ENCODE measurements at regions not wholly inside any gene's neighbourhood (a gene's known extent, or its start where the extent isn't known, plus 50 kb on each side); places are given as distances from the start of the nearest gene placed in this dataset.
"Not testable (repeated sequence)": the region's sequence is repeated elsewhere in the genome, so short reads cannot be mapped to it uniquely, and the experiment has no call there.

- DNase-seq, result no peak
These were observed 873.5 kb upstream of the ATXN8OS start for GRCh38 chr13:69234171-69234570.

GRCh38 chr13:69226427-69226826 lies 881.2 kb upstream of the ATXN8OS start:
- no peak for DNase-seq

- not testable (repeated sequence) for DNase-seq
These were observed 885.8 kb upstream of the ATXN8OS start for GRCh38 chr13:69221633-69222498.

- no peak for DNase-seq
These were observed 894.2 kb upstream of the ATXN8OS start for GRCh38 chr13:69213396-69213795.

- DNase-seq, result no peak
These were observed 903.0 kb upstream of the ATXN8OS start for GRCh38 chr13:69204620-69205019.

- no peak for DNase-seq
These were observed 904.6 kb upstream of the ATXN8OS start for GRCh38 chr13:69202996-69203395.

GRCh38 chr13:69199664-69200063 lies 908.0 kb upstream of the ATXN8OS start:
- DNase-seq, result no peak

- DNase-seq, result no peak
These were observed 908.9 kb upstream of the ATXN8OS start for GRCh38 chr13:69198706-69199105.

GRCh38 chr13:69194130-69194529 lies 913.5 kb upstream of the ATXN8OS start:
- no peak for DNase-seq

- DNase-seq, result no peak
These were observed 927.6 kb upstream of the ATXN8OS start for GRCh38 chr13:69180034-69180433.

- DNase-seq, result no peak
These were observed 929.6 kb upstream of the ATXN8OS start for GRCh38 chr13:69178000-69178399.

GRCh38 chr13:69168436-69168835 lies 939.2 kb upstream of the ATXN8OS start:
- no peak for DNase-seq

GRCh38 chr13:69155136-69155535 lies 952.5 kb upstream of the ATXN8OS start:
- no peak for DNase-seq

- DNase-seq, result no peak
These were observed 965.5 kb upstream of the ATXN8OS start for GRCh38 chr13:69142101-69142500.

- DNase-seq, result no peak
These were observed 982.6 kb upstream of the ATXN8OS start for GRCh38 chr13:69124996-69125395.

GRCh38 chr13:69109891-69110525 lies 997.6 kb upstream of the ATXN8OS start:
- no peak for DNase-seq

- DNase-seq, result no peak
These were observed 999.1 kb upstream of the ATXN8OS start for GRCh38 chr13:69108486-69108885.

GRCh38 chr13:69107436-69107835 lies 1000.2 kb upstream of the ATXN8OS start:
- no peak for DNase-seq

GRCh38 chr13:69101841-69102240 lies 1005.8 kb upstream of the ATXN8OS start:
- no peak for DNase-seq

- DNase-seq, result no peak
These were observed 1013.1 kb upstream of the ATXN8OS start for GRCh38 chr13:69094485-69094884.

- DNase-seq, result no peak
These were observed 1014.9 kb upstream of the ATXN8OS start for GRCh38 chr13:69092615-69093322.

- DNase-seq, result no peak
These were observed 1030.4 kb upstream of the ATXN8OS start for GRCh38 chr13:69077267-69077666.

GRCh38 chr13:69069554-69070133 lies 1038.0 kb upstream of the ATXN8OS start:
- no peak for DNase-seq
